WTC11 (cell line): ENCODE measurements at regions not wholly inside any gene's neighbourhood (a gene's known extent, or its start where the extent isn't known, plus 50 kb on each side); places are given as distances from the start of the nearest gene placed in this dataset.

Source experiments
- ATAC-seq: fragments of 200-7000 bp; cut with Tn5 transposase; 2 replicates; pipeline ENCODE4 v1.10.0; 2021; ENCODE audit warnings: mild to moderate bottlenecking, moderate library complexity
- CTCF ChIA-PET: fragments of 300-600 bp; sonication (Branson Sonifier 250); formaldehyde crosslinking; loops from one replicate; lab custom pipeline; 2021; ENCODE audit warnings: antibody characterized with exemption; lab: Charles Lee
- POLR2A ChIA-PET: fragments of 350-600 bp; sonication (Branson Sonifier 250); formaldehyde crosslinking; loops from one replicate; lab custom pipeline; 2021; ENCODE audit warnings: antibody characterized with exemption; lab: Charles Lee
- DNase-seq: peaks from one replicate; pipeline ENCODE4 v3.0.0; 2021; ENCODE audit warnings: low spot score
- H3K27ac Mint-ChIP-seq: 2 replicates; pipeline ENCODE4 v1.8.0; 2021; ENCODE audit warnings: mixed read lengths
- H3K27me3 Mint-ChIP-seq: 2 replicates; pipeline ENCODE4 v1.8.0; 2021; ENCODE audit warnings: low read depth, mild to moderate bottlenecking, moderate library complexity, mixed read lengths
- H3K36me3 Mint-ChIP-seq: 2 replicates; pipeline ENCODE4 v1.8.0; 2021; ENCODE audit warnings: mixed read lengths
- H3K4me1 Mint-ChIP-seq: 2 replicates; pipeline ENCODE4 v1.8.0; 2022; ENCODE audit warnings: mixed read lengths
- H3K4me3 Mint-ChIP-seq: 2 replicates; pipeline ENCODE4 v1.8.0; 2021; ENCODE audit warnings: mild to moderate bottlenecking, moderate library complexity, mixed read lengths
- H3K9me3 Mint-ChIP-seq: 2 replicates; pipeline ENCODE4 v1.8.0; 2021; ENCODE audit warnings: mixed read lengths
- ATF2 ChIP-seq: sonication (generic); formaldehyde crosslinking; IDR thresholded peaks from 2 replicates; pipeline ENCODE4 v1.8.1; 2022; ENCODE audit warnings: low read depth, missing genetic modification reagents, borderline replicate concordance
- CDX4 ChIP-seq: fragments of 250-450 bp; sonication (Bioruptor Pico); IDR thresholded peaks from 2 replicates; pipeline ENCODE4 v1.9.0; 2021; ENCODE audit warnings: moderate library complexity, mild to moderate bottlenecking, inconsistent platforms, borderline replicate concordance
- JAZF1 ChIP-seq: fragments of 250-450 bp; sonication (Bioruptor Pico); IDR thresholded peaks from 2 replicates; pipeline ENCODE4 v1.9.0; 2021; ENCODE audit warnings: moderate library complexity, mild to moderate bottlenecking, inconsistent platforms
- JUN ChIP-seq: sonication (generic); formaldehyde crosslinking; IDR thresholded peaks from 2 replicates; pipeline ENCODE4 v1.8.0; 2023; ENCODE audit warnings: mild to moderate bottlenecking, missing genetic modification reagents
- NR3C1 ChIP-seq: sonication (generic); formaldehyde crosslinking; conservative IDR thresholded peaks from 2 replicates; pipeline ENCODE4 v1.8.1; 2023; ENCODE audit warnings: low read depth, mild to moderate bottlenecking, missing genetic modification reagents
- PREB ChIP-seq: sonication (generic); formaldehyde crosslinking; IDR thresholded peaks from 2 replicates; pipeline ENCODE4 v1.8.1; 2022; ENCODE audit warnings: mild to moderate bottlenecking, missing genetic modification reagents, moderate library complexity, borderline replicate concordance
- RORB ChIP-seq: fragments of 250-450 bp; sonication (Bioruptor Pico); IDR thresholded peaks from 2 replicates; pipeline ENCODE4 v1.9.0; 2021; ENCODE audit warnings: mild to moderate bottlenecking
- SMAD3 ChIP-seq: sonication (generic); formaldehyde crosslinking; IDR thresholded peaks from 2 replicates; pipeline ENCODE4 v1.8.0; 2022; ENCODE audit warnings: missing genetic modification reagents, mild to moderate bottlenecking, borderline replicate concordance
- TCF7 ChIP-seq: sonication (generic); formaldehyde crosslinking; IDR thresholded peaks from 2 replicates; pipeline ENCODE4 v1.8.0; 2022; ENCODE audit warnings: mild to moderate bottlenecking, low read depth, missing genetic modification reagents, moderate library complexity
- TEAD4 ChIP-seq: sonication (generic); formaldehyde crosslinking; IDR thresholded peaks from 2 replicates; pipeline ENCODE4 v1.8.0; 2022; ENCODE audit warnings: mild to moderate bottlenecking, missing genetic modification reagents
- ZNF263 ChIP-seq: sonication (generic); formaldehyde crosslinking; IDR thresholded peaks from 2 replicates; pipeline ENCODE4 v1.8.1; 2022; ENCODE audit warnings: low read depth, mild to moderate bottlenecking, moderate library complexity, missing genetic modification reagents
- TF ChIP-seq, protein P1 (sequence below): sonication (generic); formaldehyde crosslinking; IDR thresholded peaks from 2 replicates; pipeline ENCODE4 v1.8.1; 2023; ENCODE audit warnings: mild to moderate bottlenecking, moderate library complexity, missing genetic modification reagents
- TF ChIP-seq, protein P2 (sequence below): sonication (generic); formaldehyde crosslinking; IDR thresholded peaks from 2 replicates; pipeline ENCODE4 v1.8.1; 2022; ENCODE audit warnings: missing genetic modification reagents, borderline replicate concordance
- TF ChIP-seq, protein P3 (sequence below): sonication (generic); formaldehyde crosslinking; IDR thresholded peaks from 2 replicates; pipeline ENCODE4 v1.8.0; 2022; ENCODE audit warnings: mild to moderate bottlenecking, missing genetic modification reagents
- TF ChIP-seq, protein P4 (sequence below): sonication (generic); formaldehyde crosslinking; IDR thresholded peaks from 2 replicates; pipeline ENCODE4 v1.8.0; 2022; ENCODE audit warnings: mild to moderate bottlenecking, missing genetic modification reagents

- TF ChIP-seq, protein P1, sequence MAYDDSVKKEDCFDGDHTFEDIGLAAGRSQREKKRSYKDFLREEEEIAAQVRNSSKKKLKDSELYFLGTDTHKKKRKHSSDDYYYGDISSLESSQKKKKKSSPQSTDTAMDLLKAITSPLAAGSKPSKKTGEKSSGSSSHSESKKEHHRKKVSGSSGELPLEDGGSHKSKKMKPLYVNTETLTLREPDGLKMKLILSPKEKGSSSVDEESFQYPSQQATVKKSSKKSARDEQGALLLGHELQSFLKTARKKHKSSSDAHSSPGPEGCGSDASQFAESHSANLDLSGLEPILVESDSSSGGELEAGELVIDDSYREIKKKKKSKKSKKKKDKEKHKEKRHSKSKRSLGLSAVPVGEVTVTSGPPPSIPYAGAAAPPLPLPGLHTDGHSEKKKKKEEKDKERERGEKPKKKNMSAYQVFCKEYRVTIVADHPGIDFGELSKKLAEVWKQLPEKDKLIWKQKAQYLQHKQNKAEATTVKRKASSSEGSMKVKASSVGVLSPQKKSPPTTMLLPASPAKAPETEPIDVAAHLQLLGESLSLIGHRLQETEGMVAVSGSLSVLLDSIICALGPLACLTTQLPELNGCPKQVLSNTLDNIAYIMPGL (CRISPR knock-in tag), result no peak
- TF ChIP-seq TEAD4 (CRISPR knock-in tag) (no peak), RORB (CRISPR knock-in tag) (no peak), ZNF263 (CRISPR knock-in tag) (no peak), ATF2 (CRISPR knock-in tag) (no peak), SMAD3 (CRISPR knock-in tag) (no peak)
- TF ChIP-seq, protein P2, sequence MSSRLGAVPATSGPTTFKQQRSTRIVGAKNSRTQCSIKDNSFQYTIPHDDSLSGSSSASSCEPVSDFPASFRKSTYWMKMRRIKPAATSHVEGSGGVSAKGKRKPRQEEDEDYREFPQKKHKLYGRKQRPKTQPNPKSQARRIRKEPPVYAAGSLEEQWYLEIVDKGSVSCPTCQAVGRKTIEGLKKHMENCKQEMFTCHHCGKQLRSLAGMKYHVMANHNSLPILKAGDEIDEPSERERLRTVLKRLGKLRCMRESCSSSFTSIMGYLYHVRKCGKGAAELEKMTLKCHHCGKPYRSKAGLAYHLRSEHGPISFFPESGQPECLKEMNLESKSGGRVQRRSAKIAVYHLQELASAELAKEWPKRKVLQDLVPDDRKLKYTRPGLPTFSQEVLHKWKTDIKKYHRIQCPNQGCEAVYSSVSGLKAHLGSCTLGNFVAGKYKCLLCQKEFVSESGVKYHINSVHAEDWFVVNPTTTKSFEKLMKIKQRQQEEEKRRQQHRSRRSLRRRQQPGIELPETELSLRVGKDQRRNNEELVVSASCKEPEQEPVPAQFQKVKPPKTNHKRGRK (CRISPR knock-in tag), result no peak
- TF ChIP-seq, protein P3, sequence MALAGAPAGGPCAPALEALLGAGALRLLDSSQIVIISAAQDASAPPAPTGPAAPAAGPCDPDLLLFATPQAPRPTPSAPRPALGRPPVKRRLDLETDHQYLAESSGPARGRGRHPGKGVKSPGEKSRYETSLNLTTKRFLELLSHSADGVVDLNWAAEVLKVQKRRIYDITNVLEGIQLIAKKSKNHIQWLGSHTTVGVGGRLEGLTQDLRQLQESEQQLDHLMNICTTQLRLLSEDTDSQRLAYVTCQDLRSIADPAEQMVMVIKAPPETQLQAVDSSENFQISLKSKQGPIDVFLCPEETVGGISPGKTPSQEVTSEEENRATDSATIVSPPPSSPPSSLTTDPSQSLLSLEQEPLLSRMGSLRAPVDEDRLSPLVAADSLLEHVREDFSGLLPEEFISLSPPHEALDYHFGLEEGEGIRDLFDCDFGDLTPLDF (CRISPR knock-in tag), result no peak
Measured at GRCh38 chr6:121885399-121886152, 450.1 kb downstream of the GJA1 start (continued).

GRCh38 chr6:121886223-121886830 lies 450.9 kb downstream of the GJA1 start:
- ChIA-PET POLR2A (no interaction called here), CTCF (no interaction called here)
- DNase-seq (no peak), ATAC-seq (no peak)
- peaks cover 40% of the 10 kb centered on the region for H3K4me1 Mint-ChIP-seq
- H3K27me3 Mint-ChIP-seq, result no peaks in the 10 kb centered on the region
- H3K27ac Mint-ChIP-seq, result no peak overlapping the region
- peaks cover 5% of the 10 kb centered on the region; the same call in 1 of the 2 replicates for H3K36me3 Mint-ChIP-seq
- 0 out of 2 replicates have a peak, but pooled peaks cover 4% of the 10 kb centered on the region for H3K9me3 Mint-ChIP-seq
- TF ChIP-seq PREB, result no peak
- H3K4me3 Mint-ChIP-seq, result no peak overlapping the region

DNA sequence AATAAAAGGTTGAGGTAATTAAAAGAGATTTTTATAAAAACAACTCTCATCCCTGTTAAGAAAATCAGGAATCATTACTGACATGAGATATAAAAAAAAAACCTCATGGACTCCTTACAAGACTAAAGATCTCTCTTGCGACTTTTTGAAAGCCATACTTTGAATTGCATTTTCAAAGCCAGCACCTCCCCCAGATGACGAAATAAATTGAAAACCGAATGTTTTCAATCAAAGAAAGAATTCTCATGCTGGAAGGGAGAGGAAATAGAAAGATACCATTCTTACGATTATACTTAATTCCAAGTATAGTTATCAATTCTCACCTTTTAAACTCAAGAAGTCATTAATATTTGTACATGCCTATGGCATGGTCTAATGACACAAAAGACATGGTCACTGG lies 452.3 kb downstream of the GJA1 start:
- Mint-ChIP-seq H3K9me3 (0 out of 2 replicates have a peak, but pooled peaks cover 4% of the 10 kb centered on the region), H3K36me3 (peaks cover 5% of the 10 kb centered on the region; the same call in 1 of the 2 replicates), H3K4me3 (no peak overlapping the region), H3K4me1 (peaks cover 37% of the 10 kb centered on the region), H3K27me3 (no peaks in the 10 kb centered on the region), H3K27ac (no peak overlapping the region)
- POLR2A ChIA-PET, result no interaction called here
- CTCF ChIA-PET, result no interaction called here
- ATAC-seq (no peak), DNase-seq (no peak)
- TF ChIP-seq JAZF1 (CRISPR knock-in tag) (no peak), TCF7 (CRISPR knock-in tag) (no peak), NR3C1 (no peak), CDX4 (CRISPR knock-in tag) (no peak), ZNF263 (CRISPR knock-in tag) (no peak), JUN (CRISPR knock-in tag) (no peak)
- TF ChIP-seq, protein P2 (CRISPR knock-in tag), result no peak
- TF ChIP-seq, protein P4, sequence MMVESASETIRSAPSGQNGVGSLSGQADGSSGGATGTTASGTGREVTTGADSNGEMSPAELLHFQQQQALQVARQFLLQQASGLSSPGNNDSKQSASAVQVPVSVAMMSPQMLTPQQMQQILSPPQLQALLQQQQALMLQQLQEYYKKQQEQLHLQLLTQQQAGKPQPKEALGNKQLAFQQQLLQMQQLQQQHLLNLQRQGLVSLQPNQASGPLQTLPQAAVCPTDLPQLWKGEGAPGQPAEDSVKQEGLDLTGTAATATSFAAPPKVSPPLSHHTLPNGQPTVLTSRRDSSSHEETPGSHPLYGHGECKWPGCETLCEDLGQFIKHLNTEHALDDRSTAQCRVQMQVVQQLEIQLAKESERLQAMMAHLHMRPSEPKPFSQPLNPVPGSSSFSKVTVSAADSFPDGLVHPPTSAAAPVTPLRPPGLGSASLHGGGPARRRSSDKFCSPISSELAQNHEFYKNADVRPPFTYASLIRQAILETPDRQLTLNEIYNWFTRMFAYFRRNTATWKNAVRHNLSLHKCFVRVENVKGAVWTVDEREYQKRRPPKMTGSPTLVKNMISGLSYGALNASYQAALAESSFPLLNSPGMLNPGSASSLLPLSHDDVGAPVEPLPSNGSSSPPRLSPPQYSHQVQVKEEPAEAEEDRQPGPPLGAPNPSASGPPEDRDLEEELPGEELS (CRISPR knock-in tag), result no peak
- TF ChIP-seq, protein P3 (CRISPR knock-in tag), result no peak
